Ascending aorta (tissue), 2 donors: ENCODE measurements at regions not wholly inside any gene's neighbourhood (a gene's known extent, or its start where the extent isn't known, plus 50 kb on each side); places are given as distances from the start of the nearest gene placed in this dataset.
A peak's percentile ranks its signal among the peaks of the same experiment; 100 is the strongest.

Experiments
- DNase-seq, 2 donors: peaks; one replicate each; pipeline ENCODE4 v3.0.0-alpha.2; 2019; ENCODE audit warnings: low spot score in 2 of 2
- H3K27ac ChIP-seq, 2 donors: fragments of 200-600 bp; sonication (generic); one replicate each; pipeline ENCODE4 v1.5.1; 2016 to 2017; ENCODE audit warnings: mild to moderate bottlenecking in 1 of 2
- H3K27me3 ChIP-seq: fragments of 200-600 bp; sonication (generic); one replicate; pipeline ENCODE4 v1.5.1; 2017
- H3K36me3 ChIP-seq, 2 donors: fragments of 200-600 bp; sonication (generic); one replicate each; pipeline ENCODE4 v1.5.1; 2016
- H3K4me1 ChIP-seq, 2 donors: fragments of 200-600 bp; sonication (generic); one replicate each; pipeline ENCODE4 v1.5.1; 2016 to 2017; ENCODE audit warnings: mild to moderate bottlenecking in 1 of 2
- H3K4me3 ChIP-seq, 2 donors: fragments of 200-600 bp; sonication (generic); one replicate each; pipeline ENCODE4 v1.5.1; 2016 to 2017; ENCODE audit warnings: mild to moderate bottlenecking in 1 of 2
- H3K9me3 ChIP-seq, 2 donors: fragments of 200-600 bp; sonication (generic); one replicate each; pipeline ENCODE4 v1.5.1; 2016
- CTCF ChIP-seq, 3 experiments: fragments of 200-600 bp in 2 of 3; fragments of 450-650 bp in 1 of 3; sonication (generic) in 2 of 3; IDR thresholded peaks; one replicate each; pipeline ENCODE4 v1.5.1; 2016 to 2019; ENCODE audit warnings: antibody characterized with exemption in 3 of 3, mild to moderate bottlenecking in 1 of 3, moderate library complexity in 1 of 3
- intact Hi-C: fragments of 100-400 bp; cut with DNase I; formaldehyde crosslinking; loops from one replicate; pipeline ENCODE4 v1.15.1; 2023

DNA sequence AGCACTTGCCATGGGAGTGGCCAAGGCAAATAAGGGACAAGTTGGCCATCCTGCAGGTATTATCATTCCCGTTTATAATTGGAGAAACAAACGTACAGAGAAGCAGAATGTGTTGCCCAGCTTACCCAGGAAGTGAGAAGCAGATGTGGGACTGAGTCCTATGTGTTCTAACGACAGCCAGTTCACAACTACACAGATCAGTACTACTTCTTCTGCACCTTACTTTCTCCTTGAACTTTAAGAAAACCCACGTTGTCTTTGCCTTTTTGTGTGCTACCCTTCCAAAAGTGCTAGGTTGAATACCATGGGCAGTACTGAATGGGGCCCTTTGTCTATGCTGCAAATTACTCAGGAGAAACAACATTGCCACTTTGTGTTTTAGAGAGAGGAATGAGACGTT, 62.8 kb upstream of the BLID start:
- H3K36me3 ChIP-seq, result no peaks in the 10 kb centered on the region
- peak overlapping the region; percentile 81 to 83 for H3K27ac ChIP-seq
- peaks cover 0 to 9% of the 10 kb centered on the region in 2 donors for H3K9me3 ChIP-seq
- H3K27me3 ChIP-seq, result no peaks in the 10 kb centered on the region
- no peak for DNase-seq
- TF ChIP-seq CTCF (IDR thresholded peaks at IDR 0.05), result no peak
- intact Hi-C loops, result loop anchor here (2.0 kb wide), 1 partner anchor 20 kb away; no protein-coding TSS in a partner anchor
- H3K4me3 ChIP-seq, result peak overlapping the region; percentile 29 to 47
- H3K4me1 ChIP-seq, result peaks cover 6 to 24% of the 10 kb centered on the region in 2 donors

- H3K27ac ChIP-seq, result peak overlapping the region; percentile 66 to 83
- no peak for TF ChIP-seq CTCF (IDR thresholded peaks at IDR 0.05)
- peak overlapping the region in 1 of 2 donors; percentile 47 for H3K4me3 ChIP-seq
- no peak for DNase-seq
- H3K36me3 ChIP-seq, result no peaks in the 10 kb centered on the region
- peaks cover 0 to 4% of the 10 kb centered on the region in 2 donors for H3K9me3 ChIP-seq
- no peaks in the 10 kb centered on the region for H3K27me3 ChIP-seq
- peaks cover 6 to 34% of the 10 kb centered on the region in 2 donors for H3K4me1 ChIP-seq
- intact Hi-C loops, result no loop called here
Measured at GRCh38 chr11:122177238-122177637, 61.2 kb upstream of the BLID start.

- no peak for TF ChIP-seq CTCF (IDR thresholded peaks at IDR 0.05)
Measured at GRCh38 chr11:122176651-122177050, 60.6 kb upstream of the BLID start.

DNA sequence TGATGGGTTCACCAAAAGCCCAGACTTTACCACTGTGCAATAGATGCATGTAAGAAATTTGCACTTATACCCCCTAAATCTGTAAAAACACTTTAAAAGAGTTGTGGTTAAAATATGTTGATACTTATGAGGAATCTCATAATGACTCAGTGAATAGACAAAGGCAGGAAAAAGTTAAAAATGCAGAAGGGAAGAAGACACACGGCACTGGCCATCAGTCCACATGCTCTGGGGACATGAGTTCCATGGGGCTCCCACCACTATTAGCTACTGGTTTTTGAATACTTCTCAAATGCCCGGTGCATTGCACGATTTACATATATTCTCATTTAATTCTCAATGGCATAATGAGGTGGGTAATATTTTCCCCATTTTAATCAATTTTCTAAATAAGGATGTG, 59.3 kb upstream of the BLID start:
- no peak overlapping the region for H3K4me3 ChIP-seq
- no peaks in the 10 kb centered on the region for H3K36me3 ChIP-seq
- H3K27ac ChIP-seq, result peak overlapping the region; percentile 8 to 29
- no peaks in the 10 kb centered on the region for H3K9me3 ChIP-seq
- peaks cover 2 to 22% of the 10 kb centered on the region in 2 donors for H3K4me1 ChIP-seq
- DNase-seq, result no peak
- H3K27me3 ChIP-seq, result no peaks in the 10 kb centered on the region
- intact Hi-C loops, result no loop called here
- no peak for TF ChIP-seq CTCF (IDR thresholded peaks at IDR 0.05)

More at GRCh38 chr11:122176651-122177050, 60.6 kb upstream of the BLID start:
- H3K4me3 ChIP-seq, result peak overlapping the region in 1 of 2 donors; percentile 47
- peak overlapping the region; percentile 66 to 83 for H3K27ac ChIP-seq
- intact Hi-C loops, result no loop called here
- H3K4me1 ChIP-seq, result peaks cover 6 to 30% of the 10 kb centered on the region in 2 donors
- H3K36me3 ChIP-seq, result no peaks in the 10 kb centered on the region
- H3K9me3 ChIP-seq, result no peaks in the 10 kb centered on the region
- no peaks in the 10 kb centered on the region for H3K27me3 ChIP-seq
- no peak for DNase-seq

DNA sequence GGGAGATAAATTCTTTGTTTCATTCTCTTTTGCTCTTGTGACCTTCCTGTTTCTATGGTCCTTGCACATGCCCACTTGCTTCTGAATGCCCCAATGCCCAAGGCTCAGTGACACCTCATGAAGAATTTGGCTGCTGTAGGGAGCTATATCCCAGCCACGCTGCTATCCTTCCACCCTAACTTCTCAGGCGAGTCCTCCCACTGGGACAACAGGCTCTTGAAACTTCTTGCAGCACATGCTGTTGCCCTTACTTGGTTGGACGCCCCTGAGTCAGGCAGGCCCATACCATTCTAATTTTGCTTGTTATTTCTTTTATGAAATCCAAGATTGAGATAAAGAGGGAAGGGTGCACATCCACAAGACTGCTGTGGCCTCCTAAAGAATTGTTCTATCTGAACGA, 57.6 kb upstream of the BLID start:
- no peak for DNase-seq
- Histone ChIP-seq H3K27me3 (no peaks in the 10 kb centered on the region), H3K4me1 (peaks cover 0 to 24% of the 10 kb centered on the region in 2 donors), H3K4me3 (peak overlapping the region in 1 of 2 donors; percentile 12), H3K27ac (peak overlapping the region; percentile 67 to 72), H3K9me3 (no peaks in the 10 kb centered on the region), H3K36me3 (no peaks in the 10 kb centered on the region)
- TF ChIP-seq CTCF (IDR thresholded peaks at IDR 0.05), result no peak
- intact Hi-C loops, result no loop called here

DNA sequence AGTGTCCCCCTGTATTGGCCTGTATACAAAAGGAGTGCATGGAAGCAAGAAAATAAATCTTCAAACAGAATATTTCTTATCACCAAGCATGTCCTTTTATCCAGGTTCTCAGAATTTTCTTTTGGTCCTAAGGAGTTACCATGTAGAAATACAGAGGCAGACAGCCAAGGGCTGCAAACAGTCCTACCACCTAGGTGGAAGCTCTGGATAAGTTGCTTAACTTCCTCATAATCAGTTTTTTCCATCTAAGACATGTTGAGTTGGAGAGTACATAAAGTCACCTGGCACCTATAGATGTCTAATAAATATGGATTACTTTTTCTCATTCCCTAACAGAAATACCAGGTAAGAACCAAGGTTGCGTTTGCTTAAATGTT, 57.0 kb upstream of the BLID start:
- H3K4me1 ChIP-seq, result peaks cover 0 to 28% of the 10 kb centered on the region in 2 donors
- H3K27ac ChIP-seq, result peak overlapping the region; percentile 67 to 72
- DNase-seq, result no peak
- peak overlapping the region in 1 of 2 donors; percentile 12 for H3K4me3 ChIP-seq
- no peak for TF ChIP-seq CTCF (IDR thresholded peaks at IDR 0.05)
- intact Hi-C loops, result no loop called here
- no peaks in the 10 kb centered on the region for H3K27me3 ChIP-seq
- H3K9me3 ChIP-seq, result no peaks in the 10 kb centered on the region
- H3K36me3 ChIP-seq, result no peaks in the 10 kb centered on the region
